ENCODE measurements at regions not wholly inside any gene's neighbourhood (a gene's known extent, or its start where the extent isn't known, plus 50 kb on each side); places are given as distances from the start of the nearest gene placed in this dataset.
A peak's percentile ranks its signal among the peaks of the same experiment; 100 is the strongest.

DNA sequence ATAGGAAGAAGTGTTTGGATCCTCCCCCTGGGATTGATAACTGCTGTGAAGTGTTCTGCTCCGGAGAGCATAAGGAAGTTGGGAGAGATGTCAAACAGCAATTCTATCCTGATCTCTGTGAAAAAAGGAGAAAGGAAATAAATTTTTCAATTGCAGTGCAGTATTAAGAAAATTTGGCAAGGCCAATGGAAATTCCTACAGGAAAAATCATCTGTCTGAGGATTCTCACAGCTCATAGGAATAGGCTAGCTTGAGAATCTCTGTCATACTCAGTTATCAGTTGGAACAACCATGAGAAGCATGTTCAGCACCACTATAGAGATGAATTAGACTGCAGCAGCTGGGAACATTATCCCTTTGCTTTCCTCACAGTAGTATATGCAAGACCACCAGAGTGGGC lies 1238.9 kb upstream of the MIR17HG start:
- no peak for DNase-seq

GRCh38 chr13:90116121-90116520 lies 1231.4 kb upstream of the MIR17HG start:
- no peak for DNase-seq

GRCh38 chr13:90118467-90119071 lies 1228.9 kb upstream of the MIR17HG start:
- DNase-seq, result no peak

DNA sequence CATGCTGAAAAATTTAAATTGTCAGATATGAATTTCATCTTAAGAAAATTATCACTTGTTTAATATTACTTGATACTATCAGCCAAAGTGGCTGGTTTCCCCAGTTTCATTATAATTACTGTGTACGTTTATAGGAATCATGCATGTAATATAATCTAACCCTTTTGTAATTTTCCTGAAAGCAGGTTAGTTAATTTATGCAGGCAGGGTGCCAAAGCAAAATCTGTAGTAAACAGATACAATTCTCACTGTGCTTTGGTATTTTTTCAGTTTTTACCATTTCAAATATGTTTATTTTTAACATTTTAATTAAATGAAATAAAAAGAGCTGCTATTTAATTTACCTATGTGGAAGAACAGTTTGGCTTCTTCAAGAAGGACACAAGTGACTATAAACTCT lies 1227.5 kb upstream of the MIR17HG start:
- no peak for DNase-seq

- no peak for DNase-seq
Measured at GRCh38 chr13:90121784-90122183, 1225.7 kb upstream of the MIR17HG start.

- no peak for DNase-seq
Measured at GRCh38 chr13:90122531-90122930, 1225.0 kb upstream of the MIR17HG start.

GRCh38 chr13:90135558-90135957 lies 1211.9 kb upstream of the MIR17HG start:
- DNase-seq, result no peak

DNA sequence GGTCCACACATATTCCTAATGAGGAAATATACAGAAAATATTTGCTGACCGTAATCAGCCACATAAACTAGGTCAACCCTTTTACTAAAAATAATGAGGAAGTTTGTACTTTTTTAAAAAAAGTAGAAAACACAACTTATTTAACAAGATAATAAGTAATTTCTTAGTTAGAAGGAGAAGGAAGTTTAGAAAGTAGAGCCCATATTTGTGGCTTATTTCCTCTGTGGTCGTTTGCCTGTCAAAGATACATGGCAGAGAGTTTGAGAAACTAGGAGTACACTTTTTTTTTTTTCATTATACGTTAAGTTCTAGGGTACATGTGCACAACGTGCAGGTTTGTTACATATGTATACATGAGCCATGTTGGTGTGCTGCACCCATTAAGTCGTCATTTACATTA lies 1205.2 kb upstream of the MIR17HG start:
- no peak for DNase-seq

- peak; percentile 34 for DNase-seq
Measured at GRCh38 chr13:90154311-90154960, 1193.1 kb upstream of the MIR17HG start.

GRCh38 chr13:90156390-90156789 lies 1191.1 kb upstream of the MIR17HG start:
- DNase-seq, result no peak

GRCh38 chr13:90168953-90169352 lies 1178.5 kb upstream of the MIR17HG start:
- no peak for DNase-seq

- no peak for DNase-seq
Measured at GRCh38 chr13:90170208-90170607, 1177.3 kb upstream of the MIR17HG start.

DNA sequence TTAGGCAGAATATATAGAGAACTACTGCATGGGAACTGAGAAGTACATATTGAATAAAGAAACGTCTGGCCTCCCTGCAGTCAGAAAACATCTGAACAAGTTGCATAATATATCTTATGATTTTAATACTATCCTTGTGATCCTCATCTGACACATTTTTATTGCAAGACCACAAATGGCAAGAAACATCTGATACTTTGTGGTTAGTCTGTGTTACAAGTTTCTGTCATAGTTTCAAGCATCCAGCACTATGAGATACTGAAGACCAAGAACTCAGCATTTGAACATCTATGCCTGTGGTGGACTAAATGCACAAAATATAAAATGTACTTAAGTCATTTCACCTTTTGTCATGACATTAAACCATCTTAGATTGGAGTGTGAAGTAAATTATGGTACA lies 1175.8 kb upstream of the MIR17HG start:
- DNase-seq, result peak; percentile 33

DNA sequence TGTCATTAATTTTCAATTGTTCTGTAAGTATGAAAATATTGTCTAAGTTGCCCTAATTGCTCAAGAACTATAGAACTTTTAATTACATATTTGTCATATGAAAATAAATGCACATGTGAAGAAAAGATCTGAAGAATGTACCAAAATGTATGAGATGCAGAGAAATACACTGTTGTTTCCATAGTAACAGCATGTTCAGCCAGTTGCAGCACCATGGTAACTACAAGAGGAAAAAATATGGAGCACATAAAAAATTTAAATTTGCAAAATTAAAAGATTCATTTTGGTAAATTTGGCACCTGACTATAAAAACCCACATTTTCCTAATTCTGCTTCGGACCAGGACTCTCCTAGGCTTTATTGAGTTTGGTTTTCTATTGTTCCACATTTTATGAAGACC lies 1170.0 kb upstream of the MIR17HG start:
- DNase-seq, result no peak

DNA sequence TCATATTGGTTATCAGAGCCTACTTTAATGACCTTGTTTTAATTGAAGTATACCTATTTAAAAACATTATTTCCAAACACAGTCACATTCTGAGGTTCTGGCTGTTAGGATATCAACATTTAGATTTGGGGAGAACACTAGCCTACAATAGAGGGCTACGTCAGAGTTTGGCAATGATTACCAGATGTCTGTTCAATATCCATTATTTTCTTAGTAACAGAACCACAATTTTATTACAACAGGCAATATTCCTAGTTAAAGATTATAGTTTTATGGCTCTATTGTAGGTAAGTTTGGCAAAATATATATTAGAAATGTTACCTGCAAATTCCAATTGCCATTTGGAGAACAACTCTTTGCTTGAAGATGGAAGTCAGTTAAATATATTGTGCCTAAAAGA lies 1163.1 kb upstream of the MIR17HG start:
- no peak for DNase-seq

DNA sequence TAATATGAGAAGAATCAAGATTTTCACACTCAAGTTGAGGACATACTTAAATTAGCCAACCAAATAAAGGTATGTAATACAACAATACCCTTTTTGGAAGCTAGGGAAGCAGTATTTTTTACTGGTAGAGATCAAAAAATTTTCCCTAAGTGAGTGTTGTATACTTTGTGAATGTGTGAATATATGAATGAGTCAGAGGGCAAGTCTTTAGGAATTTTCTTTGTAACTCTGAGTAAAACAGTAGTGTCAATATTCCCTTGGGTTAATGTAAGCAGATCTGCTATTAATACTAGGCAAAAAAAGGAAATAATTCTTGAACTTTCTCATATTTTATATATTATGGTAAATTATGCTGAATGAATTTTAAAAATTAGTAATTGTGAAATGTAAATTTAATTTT lies 1161.8 kb upstream of the MIR17HG start:
- no peak for DNase-seq

GRCh38 chr13:90187478-90188350 lies 1159.8 kb upstream of the MIR17HG start:
- DNase-seq, result no peak

DNA sequence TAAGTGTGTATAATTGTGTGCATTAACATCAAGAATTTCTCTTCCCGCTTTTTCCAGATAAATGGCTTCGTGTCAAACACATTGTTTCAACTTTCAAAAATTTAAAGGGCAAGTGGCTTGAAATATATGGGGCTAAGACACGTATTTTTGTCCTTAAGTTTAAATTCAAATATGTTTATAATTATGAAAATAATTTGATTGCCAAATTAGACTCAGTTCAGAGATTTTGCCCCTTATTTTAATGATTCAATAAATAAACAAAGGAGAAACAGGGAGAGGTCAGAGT lies 1159.2 kb upstream of the MIR17HG start:
- no peak for DNase-seq

DNA sequence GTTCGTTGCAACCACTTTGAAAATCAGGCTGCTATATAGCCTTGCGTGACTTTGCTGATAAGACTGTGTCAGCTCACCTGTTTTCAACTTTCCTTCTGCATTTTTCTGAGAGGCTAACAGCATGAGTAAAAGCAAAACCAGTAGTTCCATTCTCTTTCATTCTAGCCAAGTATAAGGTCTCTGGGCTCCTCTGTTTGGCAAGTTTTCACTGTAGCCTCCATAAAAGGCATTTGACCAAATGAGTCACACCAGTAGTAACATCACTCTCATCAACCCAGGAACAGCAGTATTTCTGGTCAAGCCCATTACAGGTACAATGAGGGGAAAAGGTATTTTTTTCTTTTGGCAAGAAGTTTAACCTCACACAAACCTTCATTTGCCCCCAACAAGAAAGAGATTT lies 1149.8 kb upstream of the MIR17HG start:
- peak; percentile 17 for DNase-seq

- peak; percentile 71 for DNase-seq
Measured at GRCh38 chr13:90201202-90201601, 1146.3 kb upstream of the MIR17HG start.

DNA sequence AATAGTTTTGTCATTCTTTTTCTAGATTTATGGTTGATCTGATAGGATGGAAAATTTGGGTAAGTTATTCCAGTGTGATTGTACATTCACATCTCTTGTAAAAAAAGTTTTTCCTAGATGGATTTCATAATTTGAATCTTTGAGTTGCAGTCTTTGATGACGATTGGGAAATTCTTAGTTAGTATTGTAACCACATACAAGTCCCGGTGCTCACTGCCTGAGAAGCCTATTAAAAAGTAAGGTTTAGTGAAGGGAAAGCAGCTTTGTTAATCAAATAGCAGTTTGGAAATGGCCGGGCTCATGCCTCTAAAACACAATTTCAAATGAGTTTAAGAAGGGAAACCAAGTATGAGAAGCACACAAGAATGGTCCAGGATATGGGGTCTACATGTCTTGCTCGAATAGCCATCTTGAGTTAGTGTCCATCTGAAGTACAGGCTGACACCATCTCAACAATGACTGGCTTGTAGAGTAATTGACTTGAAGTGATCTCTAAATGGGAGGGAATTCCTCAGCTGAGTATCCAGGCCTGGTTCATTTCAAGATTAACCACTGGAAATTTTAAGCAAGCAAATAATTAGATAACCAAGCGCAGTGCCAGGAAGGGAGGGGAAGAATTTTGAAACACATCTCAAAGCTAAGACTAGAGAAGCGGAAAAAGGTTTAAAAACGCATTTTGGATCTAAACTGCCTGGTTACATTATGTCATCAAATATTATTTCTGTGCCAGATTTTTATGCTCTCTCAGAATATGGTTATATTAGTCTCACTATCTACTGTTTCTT lies 1145.6 kb upstream of the MIR17HG start:
- peak; percentile 37 for DNase-seq

- DNase-seq, result no peak
Measured at GRCh38 chr13:90205081-90205480, 1142.4 kb upstream of the MIR17HG start.

- no peak for DNase-seq
Measured at GRCh38 chr13:90205911-90206310, 1141.6 kb upstream of the MIR17HG start.

DNA sequence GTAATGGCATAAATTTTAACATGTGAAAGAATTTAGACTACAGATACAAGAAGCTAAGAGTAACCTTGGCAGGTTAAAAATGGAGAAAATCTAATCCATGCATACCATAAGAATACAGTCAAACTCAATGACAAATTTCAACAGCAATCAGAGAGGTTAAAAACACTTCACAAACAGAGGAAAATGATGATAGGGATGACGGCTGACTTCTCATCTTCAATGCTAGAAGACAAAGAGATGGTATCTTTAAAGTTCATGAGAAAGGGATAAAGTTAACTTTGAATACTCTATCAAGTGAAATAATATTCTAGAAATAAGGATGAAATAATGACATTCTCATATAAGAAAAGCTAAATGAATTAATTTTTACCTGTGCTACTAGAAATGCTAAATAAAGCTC lies 1130.2 kb upstream of the MIR17HG start:
- no peak for DNase-seq

All from HCEC 1CT (cell line).